GM23248 (cell line): ENCODE measurements at regions not wholly inside any gene's neighbourhood (a gene's known extent, or its start where the extent isn't known, plus 50 kb on each side); places are given as distances from the start of the nearest gene placed in this dataset.

Experiments used
- DNase-seq: peaks from one replicate; pipeline ENCODE4 v3.0.0-alpha.2; 2015
- H2AFZ ChIP-seq: fragments of 200-600 bp; sonication (generic); 2 replicates; pipeline ENCODE4 v1.6.1; 2016; ENCODE audit warnings: antibody characterized with exemption
- H3F3A ChIP-seq: fragments of 200-600 bp; sonication (generic); 2 replicates; pipeline ENCODE4 v1.6.1; 2016; ENCODE audit warnings: mild to moderate bottlenecking, antibody characterized with exemption, mixed run types; ENCODE audit not compliant: insufficient read depth
- H3K27ac ChIP-seq: fragments of 200-600 bp; sonication (generic); 2 replicates; pipeline ENCODE4 v1.5.1; 2016; ENCODE audit warnings: mild to moderate bottlenecking
- H3K27me3 ChIP-seq: fragments of 200-600 bp; sonication (generic); replicated peaks from 2 replicates; pipeline ENCODE4 v1.6.1; 2016; ENCODE audit warnings: mild to moderate bottlenecking; ENCODE audit not compliant: insufficient read depth
- H3K36me3 ChIP-seq: fragments of 200-600 bp; sonication (generic); 2 replicates; pipeline ENCODE4 v1.6.1; 2016; ENCODE audit warnings: low read depth, mild to moderate bottlenecking
- H3K4me1 ChIP-seq: fragments of 200-600 bp; sonication (generic); 2 replicates; pipeline ENCODE4 v1.6.1; 2016; ENCODE audit warnings: mild to moderate bottlenecking; ENCODE audit not compliant: insufficient read depth
- H3K4me2 ChIP-seq: fragments of 200-600 bp; sonication (generic); one replicate; pipeline ENCODE4 v1.6.1; 2016; ENCODE audit warnings: mild to moderate bottlenecking; ENCODE audit not compliant: unreplicated experiment
- H3K4me3 ChIP-seq: fragments of 200-600 bp; sonication (generic); 2 replicates; pipeline ENCODE4 v1.5.1; 2016; ENCODE audit warnings: mild to moderate bottlenecking
- H3K79me2 ChIP-seq: fragments of 200-600 bp; sonication (generic); 2 replicates; pipeline ENCODE4 v1.6.1; 2016; ENCODE audit warnings: mild to moderate bottlenecking; ENCODE audit not compliant: insufficient read depth
- H3K9ac ChIP-seq: fragments of 200-600 bp; sonication (generic); 2 replicates; pipeline ENCODE4 v1.6.1; 2016; ENCODE audit warnings: mild to moderate bottlenecking
- H3K9me2 ChIP-seq: fragments of 200-600 bp; sonication (generic); 2 replicates; pipeline ENCODE4 v1.6.1; 2016; ENCODE audit warnings: mixed run types, mild to moderate bottlenecking, moderate library complexity; ENCODE audit not compliant: insufficient read depth
- H3K9me3 ChIP-seq: fragments of 200-600 bp; sonication (generic); one replicate; pipeline ENCODE4 v1.6.1; 2017; ENCODE audit warnings: low read depth
- H4K20me1 ChIP-seq: fragments of 200-600 bp; sonication (generic); 2 replicates; pipeline ENCODE4 v1.6.0; 2016; ENCODE audit not compliant: insufficient read depth
- EZH2 ChIP-seq: fragments of 200-600 bp; sonication (generic); IDR thresholded peaks from 2 replicates; pipeline ENCODE4 v1.6.1; 2018; ENCODE audit warnings: antibody characterized with exemption, mild to moderate bottlenecking; ENCODE audit not compliant: insufficient read depth, poor library complexity, severe bottlenecking
- EZH2phosphoT487 ChIP-seq: fragments of 200-600 bp; sonication (generic); IDR thresholded peaks from 2 replicates; pipeline ENCODE4 v1.6.1; 2018; ENCODE audit warnings: antibody characterized with exemption, moderate library complexity, mild to moderate bottlenecking, low read depth; ENCODE audit not compliant: insufficient read depth
- WGBS, 2 experiments: methylation state at CpG; one replicate each; pipeline ENCODE4 v1.1.6; 2015 to 2017; ENCODE audit warnings: low lambda C conversion rate in 2 of 2, low coverage in 1 of 2; ENCODE audit errors: missing lambda C conversion rate in 2 of 2; 5-methylcytosine and 5-hydroxymethylcytosine counted together
- in situ Hi-C: fragments of 300-500 bp; cut with MboI; formaldehyde crosslinking; loops from 2 replicates; pipeline ENCODE4 v1.15.0; 2020

DNA sequence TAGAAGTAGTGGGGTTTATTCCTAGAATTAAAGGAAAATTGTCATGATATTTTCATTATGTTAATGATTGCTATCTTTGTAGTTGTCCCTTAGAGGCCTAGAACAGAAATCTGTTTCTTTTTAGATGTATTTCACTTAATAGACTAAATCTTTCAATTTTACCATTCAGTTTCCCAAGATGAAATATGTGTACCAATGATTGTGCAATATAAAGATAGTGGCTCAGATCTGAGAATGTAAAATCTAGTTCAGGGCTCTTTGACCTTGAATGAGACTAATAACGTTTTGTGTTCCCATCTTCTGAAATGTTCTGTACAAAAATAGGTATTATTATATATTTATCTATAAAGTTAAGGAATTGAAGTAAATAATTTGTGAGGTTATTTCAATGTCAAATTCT lies 947.9 kb downstream of the DTWD2 start:
- DNase-seq = no peak
- TF ChIP-seq EZH2phosphoT487 = no peak
- no peak for TF ChIP-seq EZH2
- no peak overlapping the region for H3K4me3 ChIP-seq
- no peak overlapping the region for H3K27ac ChIP-seq
- H3K4me2 ChIP-seq = no peak overlapping the region
- H3K9ac ChIP-seq = no peak overlapping the region
- in situ Hi-C loops = no loop called here
- no peaks in the 10 kb centered on the region for H4K20me1 ChIP-seq
- WGBS, 2 experiments = 3 to 6% methylated on average over 1 of the region's 1 CpG
- no peaks in the 10 kb centered on the region for H3K4me1 ChIP-seq
- no peaks in the 10 kb centered on the region for H3K27me3 ChIP-seq
- H3K9me2 ChIP-seq = no peaks in the 10 kb centered on the region
- no peak overlapping the region for H2AFZ ChIP-seq
- no peaks in the 10 kb centered on the region for H3K79me2 ChIP-seq
- no peaks in the 10 kb centered on the region for H3K36me3 ChIP-seq
- H3K9me3 ChIP-seq = no peaks in the 10 kb centered on the region
- no peaks in the 10 kb centered on the region for H3F3A ChIP-seq

DNA sequence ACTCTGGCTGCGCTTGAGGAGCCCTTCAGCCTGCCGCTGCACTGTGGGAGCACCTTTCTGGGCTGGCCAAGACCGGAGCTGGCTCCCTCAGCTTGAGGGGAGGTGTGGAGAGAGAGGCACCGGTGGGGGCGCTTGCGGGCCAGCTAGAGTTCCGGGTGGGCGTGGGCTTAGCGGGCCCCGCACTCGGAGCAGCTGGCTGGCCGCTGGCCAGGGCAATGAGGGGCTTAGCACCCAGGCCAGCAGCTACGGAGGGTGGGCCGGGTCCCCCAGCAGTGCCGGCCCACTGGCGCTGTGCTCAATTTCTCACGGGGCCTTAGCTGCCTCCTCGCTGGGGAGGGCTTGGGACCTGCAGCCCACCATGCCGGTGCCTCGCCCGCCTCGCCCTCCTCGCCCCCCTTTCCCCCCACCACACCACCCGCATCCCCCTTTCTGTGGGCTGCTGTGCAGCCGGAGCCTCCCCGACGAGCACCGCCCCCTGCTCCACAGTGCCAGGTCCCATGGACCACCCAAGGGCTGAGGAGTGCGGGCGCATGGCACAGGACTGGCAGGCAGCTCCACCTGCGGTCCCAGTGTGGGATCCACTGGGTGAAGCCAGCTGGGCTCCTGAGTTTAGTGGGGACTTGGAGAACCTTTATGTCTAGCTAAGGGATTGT lies 954.5 kb downstream of the DTWD2 start:
- Histone ChIP-seq H3K36me3 (no peaks in the 10 kb centered on the region), H3K4me3 (no peak overlapping the region), H3K79me2 (no peaks in the 10 kb centered on the region), H3F3A (no peaks in the 10 kb centered on the region), H3K9me2 (no peaks in the 10 kb centered on the region), H3K4me2 (no peak overlapping the region), H3K27me3 (no peaks in the 10 kb centered on the region), H3K4me1 (no peaks in the 10 kb centered on the region), H4K20me1 (no peaks in the 10 kb centered on the region), H2AFZ (no peak overlapping the region), H3K9ac (no peak overlapping the region), H3K9me3 (no peaks in the 10 kb centered on the region), H3K27ac (no peak overlapping the region)
- no peak for DNase-seq
- in situ Hi-C loops = no loop called here
- 77 to 90% methylated on average over 17 to 31 of the region's 31 CpGs for WGBS, 2 experiments
- TF ChIP-seq EZH2 (no peak), EZH2phosphoT487 (no peak)

DNA sequence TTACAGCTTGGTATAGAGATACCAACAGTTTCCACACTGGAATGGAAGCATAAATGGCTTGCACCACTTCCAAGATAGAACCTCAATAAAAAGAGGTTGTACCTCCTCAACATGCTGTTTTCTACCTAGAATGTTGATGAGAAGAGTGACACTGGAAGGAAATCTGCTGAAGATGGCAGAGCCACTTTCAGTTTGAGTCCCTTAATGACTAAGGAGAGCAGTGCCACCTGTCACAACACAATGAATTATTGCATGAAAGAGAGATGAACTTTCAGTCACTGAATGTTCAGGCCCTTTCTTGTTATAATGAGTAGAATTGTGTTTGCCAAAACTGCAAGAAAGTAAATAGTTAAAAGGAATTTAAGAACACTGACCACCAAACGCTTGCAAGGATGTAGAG lies 958.5 kb downstream of the DTWD2 start:
- no peak for DNase-seq
- H3K79me2 ChIP-seq = no peaks in the 10 kb centered on the region
- H3K27ac ChIP-seq = no peak overlapping the region
- no peaks in the 10 kb centered on the region for H4K20me1 ChIP-seq
- no peaks in the 10 kb centered on the region for H3K27me3 ChIP-seq
- H3K4me2 ChIP-seq = no peak overlapping the region
- H3K9me2 ChIP-seq = no peaks in the 10 kb centered on the region
- 0% methylated on average over 1 of the region's 1 CpG for WGBS, 2 experiments
- H3K36me3 ChIP-seq = no peaks in the 10 kb centered on the region
- in situ Hi-C loops = no loop called here
- H3K4me3 ChIP-seq = no peak overlapping the region
- TF ChIP-seq EZH2phosphoT487 (no peak), EZH2 (no peak)
- no peak overlapping the region for H2AFZ ChIP-seq
- no peaks in the 10 kb centered on the region for H3K4me1 ChIP-seq
- no peaks in the 10 kb centered on the region for H3F3A ChIP-seq
- H3K9ac ChIP-seq = no peak overlapping the region
- H3K9me3 ChIP-seq = no peaks in the 10 kb centered on the region

DNA sequence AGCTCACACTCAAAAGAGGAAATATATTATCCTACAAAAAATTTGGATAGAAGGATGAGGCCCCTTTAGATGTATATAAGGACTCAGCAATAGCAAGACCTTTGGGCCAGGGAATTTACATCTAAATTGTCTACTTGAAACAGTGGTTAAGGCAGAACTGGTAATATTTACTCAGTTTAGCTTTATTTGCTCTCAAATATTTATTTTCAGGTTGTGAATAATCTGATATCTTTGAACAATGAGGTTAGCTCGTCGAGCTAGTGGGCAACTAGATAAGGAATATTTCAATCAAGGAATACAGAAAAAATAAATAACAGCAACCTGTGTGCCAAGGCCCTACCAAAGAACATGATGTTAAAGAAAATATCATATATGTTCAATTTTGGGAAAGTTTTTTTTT lies 966.3 kb downstream of the DTWD2 start:
- Histone ChIP-seq H3K36me3 (no peaks in the 10 kb centered on the region), H3K9ac (no peak overlapping the region), H4K20me1 (no peaks in the 10 kb centered on the region), H3K4me1 (no peaks in the 10 kb centered on the region), H3K4me3 (no peak overlapping the region), H3K27ac (no peak overlapping the region), H3K9me3 (peaks cover 5% of the 10 kb centered on the region), H3K4me2 (no peak overlapping the region), H3F3A (no peaks in the 10 kb centered on the region), H3K79me2 (no peaks in the 10 kb centered on the region), H3K9me2 (no peaks in the 10 kb centered on the region), H2AFZ (no peak overlapping the region), H3K27me3 (no peaks in the 10 kb centered on the region)
- no peak for DNase-seq
- WGBS, 2 experiments = 18 to 23% methylated on average over 2 of the region's 2 CpGs
- in situ Hi-C loops = no loop called here
- TF ChIP-seq EZH2 = no peak
- TF ChIP-seq EZH2phosphoT487 = no peak

DNA sequence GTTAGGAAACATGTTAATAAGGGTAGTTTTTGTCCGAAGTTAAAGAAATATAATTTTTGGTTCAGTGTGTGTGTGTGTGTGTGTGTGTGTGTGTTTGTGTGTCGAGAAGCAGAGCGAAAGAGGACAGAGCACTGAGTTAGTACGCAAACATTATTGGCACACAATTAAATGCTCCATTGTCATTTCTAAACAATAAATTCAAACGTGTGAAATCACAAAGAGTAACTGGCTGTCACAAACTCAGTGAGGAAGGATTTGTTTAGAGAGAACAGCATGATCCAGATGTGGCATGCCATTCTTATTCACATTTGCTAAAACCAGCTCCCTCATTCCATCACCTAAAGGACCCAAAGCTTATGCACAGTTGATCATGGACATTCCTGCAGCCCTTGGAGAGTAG lies 970.8 kb downstream of the DTWD2 start:
- no peak for DNase-seq
- Histone ChIP-seq H3K79me2 (no peaks in the 10 kb centered on the region), H3K27me3 (no peaks in the 10 kb centered on the region), H4K20me1 (no peaks in the 10 kb centered on the region), H3K9me2 (no peaks in the 10 kb centered on the region), H2AFZ (no peak overlapping the region), H3K9me3 (no peaks in the 10 kb centered on the region), H3K27ac (no peak overlapping the region), H3K36me3 (no peaks in the 10 kb centered on the region), H3F3A (no peaks in the 10 kb centered on the region), H3K9ac (no peak overlapping the region), H3K4me3 (no peak overlapping the region), H3K4me1 (no peaks in the 10 kb centered on the region), H3K4me2 (no peak overlapping the region)
- 47 to 64% methylated on average over 5 of the region's 5 CpGs for WGBS, 2 experiments
- in situ Hi-C loops = no loop called here
- no peak for TF ChIP-seq EZH2phosphoT487
- TF ChIP-seq EZH2 = no peak
